OCI-LY7 (cell line): ENCODE measurements at regions not wholly inside any gene's neighbourhood (a gene's known extent, or its start where the extent isn't known, plus 50 kb on each side); places are given as distances from the start of the nearest gene placed in this dataset.

ENCODE experiments used
- EZH2phosphoT487 ChIP-seq: fragments of 200-600 bp; sonication (generic); IDR thresholded peaks from 2 replicates; pipeline ENCODE4 v1.6.1; 2018; ENCODE audit warnings: low read depth, borderline replicate concordance, mild to moderate bottlenecking, mixed run types, antibody characterized with exemption, low read length, moderate library complexity, mixed read lengths
- TF ChIP-seq, protein P1 (sequence below): fragments of 200-600 bp; sonication (generic); conservative IDR thresholded peaks from 2 replicates; pipeline ENCODE4 v1.5.1; 2014; ENCODE audit warnings: mild to moderate bottlenecking, antibody characterized with exemption, low read length, moderate library complexity, mixed read lengths

GRCh38 chr18:67916097-67916496 lies 399.6 kb upstream of the DSEL start:
- TF ChIP-seq, protein P1, sequence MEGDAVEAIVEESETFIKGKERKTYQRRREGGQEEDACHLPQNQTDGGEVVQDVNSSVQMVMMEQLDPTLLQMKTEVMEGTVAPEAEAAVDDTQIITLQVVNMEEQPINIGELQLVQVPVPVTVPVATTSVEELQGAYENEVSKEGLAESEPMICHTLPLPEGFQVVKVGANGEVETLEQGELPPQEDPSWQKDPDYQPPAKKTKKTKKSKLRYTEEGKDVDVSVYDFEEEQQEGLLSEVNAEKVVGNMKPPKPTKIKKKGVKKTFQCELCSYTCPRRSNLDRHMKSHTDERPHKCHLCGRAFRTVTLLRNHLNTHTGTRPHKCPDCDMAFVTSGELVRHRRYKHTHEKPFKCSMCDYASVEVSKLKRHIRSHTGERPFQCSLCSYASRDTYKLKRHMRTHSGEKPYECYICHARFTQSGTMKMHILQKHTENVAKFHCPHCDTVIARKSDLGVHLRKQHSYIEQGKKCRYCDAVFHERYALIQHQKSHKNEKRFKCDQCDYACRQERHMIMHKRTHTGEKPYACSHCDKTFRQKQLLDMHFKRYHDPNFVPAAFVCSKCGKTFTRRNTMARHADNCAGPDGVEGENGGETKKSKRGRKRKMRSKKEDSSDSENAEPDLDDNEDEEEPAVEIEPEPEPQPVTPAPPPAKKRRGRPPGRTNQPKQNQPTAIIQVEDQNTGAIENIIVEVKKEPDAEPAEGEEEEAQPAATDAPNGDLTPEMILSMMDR, result no peak
- TF ChIP-seq EZH2phosphoT487, result no peak
